ENCODE measurements at regions not wholly inside any gene's neighbourhood (a gene's known extent, or its start where the extent isn't known, plus 50 kb on each side); places are given as distances from the start of the nearest gene placed in this dataset.

GRCh38 chr14:43522191-43522590 is 984.9 kb downstream of the FSCB start:
- in situ Hi-C loops (cut with MboI; ENCODE audit: low sequenced_read_pairs) (no loop called here), intact Hi-C loops (cut with micrococcal nuclease) (no loop called here), dilution Hi-C loops (cut with HindIII; ENCODE audit: low sequenced_read_pairs, unreplicated experiment) (no loop called here)
- H3K4me3 ChIP-seq (ENCODE audit: insufficient read depth, low read depth, low read length) = no peak overlapping the region
- H3K23ac ChIP-seq (ENCODE audit: low read depth, low read length) = no peak overlapping the region
- no peak overlapping the region for H3K9ac ChIP-seq (ENCODE audit: low read depth, low read length)
- H4K91ac ChIP-seq (ENCODE audit: insufficient read depth, low read depth, low read length) = no peak overlapping the region
- no peak overlapping the region for H3K14ac ChIP-seq (replicated peaks; ENCODE audit: low read depth, low read length)
- ChIA-PET POLR2A (ENCODE audit: unreplicated experiment) (no interaction called here), CTCF (no interaction called here)
- H4K20me1 ChIP-seq (ENCODE audit: insufficient read depth, low read length) = no peaks in the 10 kb centered on the region
- H2AK9ac ChIP-seq (replicated peaks; ENCODE audit: low read depth, low read length, poor library complexity) = no peak overlapping the region
- no peaks in the 10 kb centered on the region for H3K27me3 ChIP-seq (ENCODE audit: control insufficient read depth, insufficient read depth, low read length)
- no peak for ATAC-seq (ENCODE audit: low read depth)
- no peak overlapping the region for H2BK20ac ChIP-seq (ENCODE audit: low read depth, low read length)
- H2AFZ ChIP-seq (replicated peaks; ENCODE audit: low read length, poor library complexity) = no peak overlapping the region
- no peaks in the 10 kb centered on the region for H3K9me3 ChIP-seq (ENCODE audit: control insufficient read depth, insufficient read depth, low read length)
- H3K4ac ChIP-seq (ENCODE audit: low read depth, low read length) = no peak overlapping the region
- H4K5ac ChIP-seq (ENCODE audit: low read depth, low read length) = no peak overlapping the region
- no peaks in the 10 kb centered on the region for H3K9me1 ChIP-seq (ENCODE audit: insufficient read depth, low read length)
- no peak overlapping the region for H2AK5ac ChIP-seq (ENCODE audit: low read depth, low read length)
- no peak overlapping the region for H3K4me2 ChIP-seq (ENCODE audit: low read depth, low read length)
- H2BK5ac ChIP-seq (ENCODE audit: low read depth, low read length, poor library complexity, severe bottlenecking) = no peak overlapping the region
- no CpG with 5 or more reads among the region's 4 CpGs for WGBS, 2 experiments (ENCODE audit: extremely low coverage in 2 of 2, insufficient read length in 1 of 2)
- H3K79me1 ChIP-seq (ENCODE audit: low read depth in 1 of 2, low read length in 2 of 2) = no peaks in the 10 kb centered on the region
- no TSS peak for BruUV-seq (replicated peaks)
- DNase-seq = no peak
- no peak overlapping the region for H3K27ac ChIP-seq (ENCODE audit: insufficient read depth, low read length)
- TF ChIP-seq RAD21 (IDR thresholded peaks at IDR 0.05; ENCODE audit: low read length) = no peak
- no peak for TF ChIP-seq RCOR1 (IDR thresholded peaks at IDR 0.05; ENCODE audit: insufficient replicate concordance, low read length)
- no peak for TF ChIP-seq CHD1 (IDR thresholded peaks at IDR 0.05; ENCODE audit: low read depth, low read length)
- no peak for TF ChIP-seq USF2 (IDR thresholded peaks at IDR 0.05; ENCODE audit: low read depth, low read length)
- peak; percentile 61 for TF ChIP-seq CEBPB (IDR thresholded peaks at IDR 0.05; ENCODE audit: low read depth, low read length)
- TF ChIP-seq SMC3 (IDR thresholded peaks at IDR 0.05; ENCODE audit: low read depth, low read length) = no peak
- no peak overlapping the region for H4K8ac ChIP-seq (ENCODE audit: low read depth in 2 of 2, low read length in 2 of 2)
- H3K4me1 ChIP-seq (ENCODE audit: control insufficient read depth, insufficient read depth, low read length) = no peaks in the 10 kb centered on the region
- H3K18ac ChIP-seq (ENCODE audit: low read depth, low read length) = no peak overlapping the region
- no peak overlapping the region for H2BK15ac ChIP-seq (ENCODE audit: low read depth, low read length)
- no peak overlapping the region for H3K56ac ChIP-seq (ENCODE audit: extremely low read depth, insufficient read depth, low read length)
- no peaks in the 10 kb centered on the region for H3K36me3 ChIP-seq (ENCODE audit: control insufficient read depth, insufficient read depth, low read length)
- no peak overlapping the region for H2BK120ac ChIP-seq (ENCODE audit: low read depth, low read length)
